ENCODE measurements at regions not wholly inside any gene's neighbourhood (a gene's known extent, or its start where the extent isn't known, plus 50 kb on each side); places are given as distances from the start of the nearest gene placed in this dataset.

- Histone ChIP-seq H3K4me1 (peaks cover 30% of the 10 kb centered on the region), H3K4me3 (no peak overlapping the region), H3K36me3 (no peaks in the 10 kb centered on the region), H3K27ac (no peak overlapping the region), H3K9me3 (no peaks in the 10 kb centered on the region), H3K27me3 (no peaks in the 10 kb centered on the region)
- DNase-seq (ENCODE audit: low spot score in 2 of 2), result no peak
- whole genome bisulfite sequencing, result 82% methylated on average over 9 of the region's 9 CpGs
- TF ChIP-seq EP300 (IDR thresholded peaks at IDR 0.05), result no peak
- TF ChIP-seq CTCF (IDR thresholded peaks at IDR 0.05), result no peak
- TF ChIP-seq POLR2AphosphoS5 (IDR thresholded peaks at IDR 0.05), result no peak
- TF ChIP-seq POLR2A (IDR thresholded peaks at IDR 0.05), result no peak
Measured at GRCh38 chr10:4076983-4077382, 292.0 kb upstream of the KLF6 start.

GRCh38 chr10:4075443-4075842 is 290.4 kb upstream of the KLF6 start:
- 91% methylated on average over 7 of the region's 7 CpGs for WGBS
- H3K27ac ChIP-seq, result peak overlapping the region; percentile 63
- H3K9me3 ChIP-seq, result no peaks in the 10 kb centered on the region
- peaks cover 23% of the 10 kb centered on the region for H3K4me1 ChIP-seq
- H3K4me3 ChIP-seq, result no peak overlapping the region
- no peaks in the 10 kb centered on the region for H3K27me3 ChIP-seq
- H3K36me3 ChIP-seq, result no peaks in the 10 kb centered on the region
- TF ChIP-seq POLR2AphosphoS5 (IDR thresholded peaks at IDR 0.05) (no peak), POLR2A (IDR thresholded peaks at IDR 0.05) (no peak), CTCF (IDR thresholded peaks at IDR 0.05) (no peak), EP300 (IDR thresholded peaks at IDR 0.05) (no peak)
- DNase-seq (ENCODE audit: low spot score in 2 of 2), result no peak

- Histone ChIP-seq H3K27me3 (no peaks in the 10 kb centered on the region), H3K4me1 (peaks cover 29% of the 10 kb centered on the region), H3K9me3 (no peaks in the 10 kb centered on the region), H3K27ac (peak overlapping the region; percentile 63), H3K36me3 (no peaks in the 10 kb centered on the region), H3K4me3 (no peak overlapping the region)
- 60% methylated on average over 10 of the region's 10 CpGs for WGBS
- TF ChIP-seq POLR2A (IDR thresholded peaks at IDR 0.05), result no peak
- no peak for TF ChIP-seq EP300 (IDR thresholded peaks at IDR 0.05)
- no peak for TF ChIP-seq POLR2AphosphoS5 (IDR thresholded peaks at IDR 0.05)
- TF ChIP-seq CTCF (IDR thresholded peaks at IDR 0.05), result no peak
- DNase-seq (ENCODE audit: low spot score in 2 of 2), result no peak
Measured at GRCh38 chr10:4074545-4075407, 289.8 kb upstream of the KLF6 start.

GRCh38 chr10:4073912-4074311 is 288.9 kb upstream of the KLF6 start:
- Histone ChIP-seq H3K36me3 (no peaks in the 10 kb centered on the region), H3K4me1 (peaks cover 37% of the 10 kb centered on the region), H3K4me3 (no peak overlapping the region), H3K27ac (peak overlapping the region; percentile 63), H3K27me3 (no peaks in the 10 kb centered on the region), H3K9me3 (no peaks in the 10 kb centered on the region)
- TF ChIP-seq EP300 (IDR thresholded peaks at IDR 0.05) (no peak), POLR2AphosphoS5 (IDR thresholded peaks at IDR 0.05) (peak in 1 of 3 donors; percentile 7)
- no peak for DNase-seq (ENCODE audit: low spot score in 2 of 2)
- 25% methylated on average over 1 of the region's 1 CpG for WGBS

GRCh38 chr10:4070921-4071660 is 286.1 kb upstream of the KLF6 start:
- DNase-seq (ENCODE audit: low spot score in 2 of 2), result no peak
- WGBS, result 95% methylated on average over 11 of the region's 11 CpGs
- TF ChIP-seq CTCF (IDR thresholded peaks at IDR 0.05) (no peak), POLR2A (IDR thresholded peaks at IDR 0.05) (no peak), EP300 (IDR thresholded peaks at IDR 0.05) (no peak), POLR2AphosphoS5 (IDR thresholded peaks at IDR 0.05) (no peak)

More at GRCh38 chr10:4070921-4071660, 286.1 kb upstream of the KLF6 start:
- H3K27ac ChIP-seq, result no peak overlapping the region
- H3K4me1 ChIP-seq, result peaks cover 50% of the 10 kb centered on the region
- H3K9me3 ChIP-seq, result no peaks in the 10 kb centered on the region
- H3K4me3 ChIP-seq, result no peak overlapping the region
- no peaks in the 10 kb centered on the region for H3K27me3 ChIP-seq
- H3K36me3 ChIP-seq, result no peaks in the 10 kb centered on the region
